Left ventricle myocardium inferior (tissue), 1 donor: ENCODE measurements at regions not wholly inside any gene's neighbourhood (a gene's known extent, or its start where the extent isn't known, plus 50 kb on each side); places are given as distances from the start of the nearest gene placed in this dataset.

ENCODE experiments used
- DNase-seq: peaks from one replicate; pipeline ENCODE4 v3.0.0-alpha.2; 2020
- H3K27ac ChIP-seq: fragments of 200-600 bp; replicated peaks from 2 replicates; pipeline ENCODE4 v1.8.0; 2021
- H3K27me3 ChIP-seq: fragments of 200-600 bp; 2 replicates; pipeline ENCODE4 v1.8.0; 2021; ENCODE audit warnings: low read depth
- H3K36me3 ChIP-seq: fragments of 200-600 bp; 2 replicates; pipeline ENCODE4 v1.8.0; 2021
- H3K4me1 ChIP-seq: fragments of 200-600 bp; 2 replicates; pipeline ENCODE4 v1.8.0; 2021
- H3K4me3 ChIP-seq: fragments of 200-600 bp; 2 replicates; pipeline ENCODE4 v1.8.0; 2021; ENCODE audit warnings: mild to moderate bottlenecking, moderate library complexity
- H3K9me3 ChIP-seq: fragments of 200-600 bp; replicated peaks from 2 replicates; pipeline ENCODE4 v1.8.0; 2021
- CTCF ChIP-seq: fragments of 200-600 bp; IDR thresholded peaks from 2 replicates; pipeline ENCODE4 v1.8.0; 2021; ENCODE audit warnings: antibody characterized with exemption, mild to moderate bottlenecking, borderline replicate concordance
- intact Hi-C: fragments of 100-400 bp; cut with micrococcal nuclease; formaldehyde crosslinking; loops from one replicate; pipeline ENCODE4 v1.11.0; 2022
- donor health status: DM: no; HTN: yes; CAD: no; lungs with severe emphysema.

GRCh38 chr9:24488896-24489295 lies 56.8 kb downstream of the IZUMO3 start:
- H3K27me3 ChIP-seq: no peaks in the 10 kb centered on the region

GRCh38 chr9:24487946-24488345 lies 57.8 kb downstream of the IZUMO3 start:
- intact Hi-C loops: no loop called here

More at GRCh38 chr9:24488896-24489295, 56.8 kb downstream of the IZUMO3 start:
- Histone ChIP-seq H3K27ac (no peak overlapping the region), H3K4me1 (no peaks in the 10 kb centered on the region), H3K4me3 (no peak overlapping the region), H3K36me3 (no peaks in the 10 kb centered on the region), H3K9me3 (peaks cover 12% of the 10 kb centered on the region)
- no peak for TF ChIP-seq CTCF
- DNase-seq: no peak
- intact Hi-C loops: no loop called here

GRCh38 chr9:24487250-24487861 lies 58.3 kb downstream of the IZUMO3 start:
- Histone ChIP-seq H3K27me3 (no peaks in the 10 kb centered on the region), H3K4me3 (no peak overlapping the region), H3K36me3 (no peaks in the 10 kb centered on the region), H3K9me3 (peaks cover 3% of the 10 kb centered on the region), H3K27ac (no peak overlapping the region), H3K4me1 (no peaks in the 10 kb centered on the region)
- intact Hi-C loops: no loop called here
- no peak for DNase-seq
- no peak for TF ChIP-seq CTCF

More at GRCh38 chr9:24487946-24488345, 57.8 kb downstream of the IZUMO3 start:
- DNase-seq: no peak
- Histone ChIP-seq H3K36me3 (no peaks in the 10 kb centered on the region), H3K27me3 (no peaks in the 10 kb centered on the region), H3K27ac (no peak overlapping the region), H3K4me1 (no peaks in the 10 kb centered on the region), H3K4me3 (no peak overlapping the region), H3K9me3 (peaks cover 8% of the 10 kb centered on the region)
- no peak for TF ChIP-seq CTCF

- no peak overlapping the region for H3K4me3 ChIP-seq
Observed at GRCh38 chr9:24479361-24480059, 66.2 kb downstream of the IZUMO3 start.

GRCh38 chr9:24464319-24464951 lies 81.3 kb downstream of the IZUMO3 start:
- Histone ChIP-seq H3K27ac (no peak overlapping the region), H3K4me3 (no peak overlapping the region), H3K36me3 (no peaks in the 10 kb centered on the region), H3K27me3 (no peaks in the 10 kb centered on the region), H3K9me3 (peaks cover 15% of the 10 kb centered on the region), H3K4me1 (no peaks in the 10 kb centered on the region)
- no peak for DNase-seq
- no peak for TF ChIP-seq CTCF
- intact Hi-C loops: no loop called here

More at GRCh38 chr9:24479361-24480059, 66.2 kb downstream of the IZUMO3 start:
- intact Hi-C loops: no loop called here
- Histone ChIP-seq H3K27ac (no peak overlapping the region), H3K36me3 (no peaks in the 10 kb centered on the region), H3K4me1 (no peaks in the 10 kb centered on the region), H3K27me3 (no peaks in the 10 kb centered on the region), H3K9me3 (no peaks in the 10 kb centered on the region)
- TF ChIP-seq CTCF: no peak
- no peak for DNase-seq
